ENCODE measurements at regions not wholly inside any gene's neighbourhood (a gene's known extent, or its start where the extent isn't known, plus 50 kb on each side); places are given as distances from the start of the nearest gene placed in this dataset.

DNA sequence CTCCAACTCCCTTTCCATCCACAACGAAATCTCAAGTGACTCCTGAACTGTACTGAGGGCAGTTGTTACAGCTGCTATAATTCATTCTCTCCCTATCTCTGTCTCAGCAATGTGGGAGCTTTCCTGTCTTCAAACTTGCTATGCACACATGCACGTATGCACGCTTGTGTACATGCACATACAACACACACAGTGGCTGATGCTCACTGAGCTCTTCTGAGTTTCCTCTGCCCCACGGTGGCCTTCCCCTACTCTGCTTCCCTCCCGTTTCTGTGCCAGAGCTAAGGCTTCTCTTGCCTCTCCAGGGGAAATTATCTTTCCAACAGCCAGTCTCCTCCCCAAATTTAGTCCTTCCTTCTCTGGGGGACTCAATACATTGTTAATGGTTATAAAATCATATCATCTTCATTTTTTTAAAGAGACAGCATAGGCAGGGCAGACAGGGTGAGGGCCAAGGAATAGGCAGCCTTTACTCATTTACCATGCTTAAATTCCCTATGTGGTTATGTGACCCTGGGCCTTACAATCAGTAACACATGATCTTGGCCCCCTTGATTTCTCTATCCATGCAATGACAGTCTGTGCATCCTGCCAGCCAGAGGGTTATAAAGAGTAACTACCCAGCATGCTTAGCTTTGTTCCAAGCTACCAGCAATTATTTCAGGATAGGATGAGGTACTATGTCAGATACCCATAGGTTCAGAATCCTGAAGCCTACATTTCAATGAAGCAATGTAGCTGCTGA is 111.9 kb upstream of the HMGA2 start:
- TF ChIP-seq POLR2A (IDR thresholded peaks at IDR 0.05): no peak
- TF ChIP-seq, protein P1, sequence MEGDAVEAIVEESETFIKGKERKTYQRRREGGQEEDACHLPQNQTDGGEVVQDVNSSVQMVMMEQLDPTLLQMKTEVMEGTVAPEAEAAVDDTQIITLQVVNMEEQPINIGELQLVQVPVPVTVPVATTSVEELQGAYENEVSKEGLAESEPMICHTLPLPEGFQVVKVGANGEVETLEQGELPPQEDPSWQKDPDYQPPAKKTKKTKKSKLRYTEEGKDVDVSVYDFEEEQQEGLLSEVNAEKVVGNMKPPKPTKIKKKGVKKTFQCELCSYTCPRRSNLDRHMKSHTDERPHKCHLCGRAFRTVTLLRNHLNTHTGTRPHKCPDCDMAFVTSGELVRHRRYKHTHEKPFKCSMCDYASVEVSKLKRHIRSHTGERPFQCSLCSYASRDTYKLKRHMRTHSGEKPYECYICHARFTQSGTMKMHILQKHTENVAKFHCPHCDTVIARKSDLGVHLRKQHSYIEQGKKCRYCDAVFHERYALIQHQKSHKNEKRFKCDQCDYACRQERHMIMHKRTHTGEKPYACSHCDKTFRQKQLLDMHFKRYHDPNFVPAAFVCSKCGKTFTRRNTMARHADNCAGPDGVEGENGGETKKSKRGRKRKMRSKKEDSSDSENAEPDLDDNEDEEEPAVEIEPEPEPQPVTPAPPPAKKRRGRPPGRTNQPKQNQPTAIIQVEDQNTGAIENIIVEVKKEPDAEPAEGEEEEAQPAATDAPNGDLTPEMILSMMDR (IDR thresholded peaks at IDR 0.05): no peak
- no peak for TF ChIP-seq EP300 (IDR thresholded peaks at IDR 0.05)
